HG03432 (cell line): ENCODE measurements at regions not wholly inside any gene's neighbourhood (a gene's known extent, or its start where the extent isn't known, plus 50 kb on each side); places are given as distances from the start of the nearest gene placed in this dataset.
"Not testable (repeated sequence)": the region's sequence is repeated elsewhere in the genome, so short reads cannot be mapped to it uniquely, and the experiment has no call there.

ENCODE experiments used
- ATAC-seq: cut with Tn5 transposase; IDR thresholded peaks from one replicate; pipeline ENCODE4 v1.9.1; 2021; ENCODE audit warnings: mild to moderate bottlenecking, moderate library complexity; ENCODE audit not compliant: unreplicated experiment

DNA sequence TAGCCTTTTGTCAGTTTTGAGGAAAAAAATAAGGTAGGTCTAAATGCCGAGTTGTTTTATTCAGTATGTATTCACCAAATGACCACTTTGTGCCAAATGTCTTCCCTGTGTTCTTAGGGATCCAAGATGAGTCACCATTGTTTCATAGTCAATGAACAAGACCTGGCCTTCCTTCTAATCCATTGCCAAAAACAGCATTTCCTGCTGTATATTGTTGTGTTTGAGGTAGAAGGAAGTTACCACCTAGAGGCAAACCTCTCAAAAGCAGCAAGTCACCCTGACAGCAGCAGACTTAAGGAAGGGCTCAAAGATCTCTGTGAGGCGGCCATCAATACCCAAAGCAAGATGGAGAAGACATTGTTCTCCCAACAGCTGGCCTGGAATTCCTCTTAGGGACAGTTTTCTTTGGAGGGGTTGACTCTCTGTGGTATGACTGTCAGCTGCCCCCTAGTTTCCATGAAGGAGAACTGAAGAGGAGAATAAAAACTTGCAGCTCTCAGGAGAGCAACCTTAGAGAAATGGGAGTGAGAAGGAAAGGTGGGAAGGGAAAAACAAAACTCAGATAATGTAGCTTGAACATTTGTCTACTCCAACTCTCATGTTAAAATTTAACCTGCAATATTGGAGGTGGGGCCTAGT is 328.3 kb downstream of the LRATD1 start:
- ATAC-seq: no peak

DNA sequence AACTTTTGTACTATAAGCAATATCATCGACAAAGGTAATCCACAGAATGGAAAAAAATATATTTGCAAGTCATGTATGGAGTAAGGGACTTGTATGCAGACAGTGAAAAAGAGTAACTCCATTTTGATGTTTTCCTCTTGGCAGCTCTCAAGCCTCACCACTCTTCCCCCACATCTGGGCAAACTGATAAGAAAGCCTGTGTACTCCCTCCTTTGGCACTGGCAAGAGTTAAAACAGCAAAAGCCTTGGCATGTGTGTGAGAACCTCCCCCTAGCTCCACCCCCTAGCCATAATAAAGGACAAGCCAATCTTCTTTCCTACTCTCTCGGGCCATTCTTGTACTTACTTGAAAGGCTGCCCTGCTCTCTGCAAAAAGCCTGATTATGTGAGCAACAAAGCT is 335.2 kb downstream of the LRATD1 start:
- ATAC-seq: no peak

GRCh38 chr2:14975381-14975780 is 342.9 kb downstream of the LRATD1 start:
- ATAC-seq: no peak

DNA sequence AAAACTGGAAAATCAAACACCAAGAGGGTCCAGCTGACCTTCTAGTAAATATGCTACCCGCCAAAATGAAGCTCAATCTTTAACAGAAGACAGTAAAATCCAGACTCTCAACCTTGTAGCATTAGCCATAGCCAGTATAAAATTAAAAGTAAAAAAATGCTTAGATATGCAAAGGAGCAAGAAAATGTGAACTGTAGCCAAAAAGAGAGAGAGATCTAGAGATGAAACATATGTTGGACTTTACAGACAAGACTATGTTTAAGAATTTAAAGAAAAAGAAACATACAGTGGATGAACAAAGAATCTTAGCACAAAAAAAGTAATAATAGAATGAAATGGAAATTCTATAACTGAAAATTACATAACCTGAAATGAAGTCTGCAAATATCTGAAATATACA is 344.5 kb downstream of the LRATD1 start:
- ATAC-seq: no peak

DNA sequence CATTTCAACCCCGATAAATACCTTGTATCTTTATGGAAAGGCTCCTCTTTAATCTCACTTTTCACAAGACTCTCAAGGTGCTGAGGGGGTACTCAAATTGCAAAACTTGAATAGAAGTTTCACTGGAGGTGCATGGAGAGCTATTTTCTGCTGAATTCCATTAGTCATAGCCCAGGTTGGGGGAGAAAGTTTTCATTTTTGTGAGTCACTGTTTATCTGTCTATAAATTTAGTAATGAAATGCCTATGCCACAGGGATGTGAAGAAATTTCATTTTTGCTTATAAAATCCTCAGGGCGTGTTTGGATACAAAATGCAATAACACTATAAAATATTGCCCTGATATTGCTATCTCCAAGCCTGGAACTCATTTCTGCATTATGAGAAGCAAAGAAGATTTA is 346.3 kb downstream of the LRATD1 start:
- no peak for ATAC-seq

DNA sequence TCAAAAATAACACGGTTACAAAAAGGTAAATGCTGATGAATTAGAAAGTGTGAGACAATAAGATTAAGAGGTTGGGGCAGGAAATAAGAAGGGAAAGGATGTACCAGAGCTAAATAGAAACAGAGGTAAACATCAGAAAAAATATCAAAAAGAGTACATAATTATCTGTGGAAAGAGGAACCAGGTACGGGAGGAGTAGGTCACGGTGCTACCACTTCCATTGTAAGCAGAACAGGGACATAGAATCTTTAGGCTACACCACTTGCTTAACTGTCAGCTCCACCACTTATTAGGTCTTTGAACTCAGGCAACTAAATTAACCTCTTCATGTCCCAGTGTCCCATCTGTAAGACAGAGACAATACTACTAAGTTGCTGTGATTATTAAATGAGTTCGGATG is 350.3 kb downstream of the LRATD1 start:
- ATAC-seq: no peak

- ATAC-seq: no peak
These were observed 356.1 kb downstream of the LRATD1 start for GRCh38 chr2:14988600-14988999.

- no peak for ATAC-seq
These were observed 359.2 kb downstream of the LRATD1 start for GRCh38 chr2:14991723-14992122.

DNA sequence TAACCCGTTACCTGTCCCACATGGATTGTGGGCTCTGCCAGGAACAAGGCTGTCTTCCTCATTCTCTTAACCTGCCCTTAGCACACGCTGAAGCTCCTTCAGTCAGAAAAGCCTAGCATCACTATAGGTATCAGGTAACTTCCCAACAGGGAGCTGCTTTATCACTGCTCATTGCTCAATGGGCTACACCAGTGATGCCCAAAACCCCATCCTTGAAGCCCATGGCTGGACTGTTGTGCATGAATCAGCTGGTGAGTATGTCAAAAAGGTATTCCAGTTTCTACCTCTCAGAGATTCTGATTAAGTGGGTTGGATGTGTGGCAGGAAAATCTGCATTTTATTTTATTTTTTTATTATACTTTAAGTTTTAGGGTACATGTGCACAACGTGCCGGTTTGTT is 362.2 kb downstream of the LRATD1 start:
- ATAC-seq: no peak

DNA sequence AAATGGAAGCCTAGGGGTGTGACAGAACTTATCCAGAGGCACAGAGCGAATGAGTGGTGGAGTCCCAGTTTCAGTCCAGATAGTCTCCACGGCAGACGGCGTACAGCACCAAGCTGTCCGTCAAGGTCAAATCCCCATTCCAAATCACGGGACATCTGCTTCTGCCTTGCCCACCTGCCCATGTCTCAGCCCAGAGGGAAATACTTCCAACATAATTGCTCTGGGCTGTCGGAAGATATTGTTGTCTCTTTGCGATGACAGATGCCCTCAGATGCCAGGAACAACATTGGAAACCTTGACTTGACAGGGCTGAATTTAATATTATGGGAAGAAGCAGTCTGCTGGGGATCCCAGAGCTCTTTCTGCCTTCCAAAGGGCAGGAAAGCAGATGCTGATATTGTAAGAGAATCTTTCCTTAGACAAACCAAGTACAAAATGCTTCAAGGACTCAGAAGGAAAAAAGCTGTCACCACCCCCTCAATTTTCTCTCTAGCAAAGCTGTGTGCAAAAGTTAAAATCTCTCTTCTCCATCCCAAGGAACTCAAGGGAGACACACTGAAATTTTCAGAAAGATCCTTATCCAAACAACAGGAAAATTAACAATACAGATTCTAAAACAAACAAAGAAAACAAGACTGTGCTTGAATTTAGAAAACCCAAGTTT is 364.0 kb downstream of the LRATD1 start:
- no peak for ATAC-seq

GRCh38 chr2:14998546-14998945 is 366.0 kb downstream of the LRATD1 start:
- ATAC-seq: no peak

GRCh38 chr2:14999114-14999661 is 366.7 kb downstream of the LRATD1 start:
- ATAC-seq: no peak

DNA sequence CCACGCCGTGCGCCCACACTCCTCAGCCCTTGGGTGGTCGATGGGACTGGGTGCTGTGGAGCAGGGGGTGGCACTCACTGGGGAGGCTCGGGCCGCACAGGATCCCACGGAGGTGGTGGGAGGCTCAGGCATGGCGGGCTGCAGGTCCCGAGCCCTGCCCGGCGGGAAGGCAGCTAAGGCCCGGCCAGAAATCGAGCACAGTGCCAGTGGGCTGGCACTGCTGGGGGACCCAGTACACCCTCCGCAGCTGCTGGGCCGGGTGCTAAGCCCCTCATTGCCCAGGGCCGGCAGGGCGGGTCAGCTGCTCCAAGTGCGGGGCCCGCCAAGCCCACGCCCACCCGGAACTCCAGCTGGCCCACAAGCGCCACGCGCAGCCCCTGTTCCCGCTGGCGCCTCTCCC is 370.0 kb downstream of the LRATD1 start:
- not testable (repeated sequence) for ATAC-seq

DNA sequence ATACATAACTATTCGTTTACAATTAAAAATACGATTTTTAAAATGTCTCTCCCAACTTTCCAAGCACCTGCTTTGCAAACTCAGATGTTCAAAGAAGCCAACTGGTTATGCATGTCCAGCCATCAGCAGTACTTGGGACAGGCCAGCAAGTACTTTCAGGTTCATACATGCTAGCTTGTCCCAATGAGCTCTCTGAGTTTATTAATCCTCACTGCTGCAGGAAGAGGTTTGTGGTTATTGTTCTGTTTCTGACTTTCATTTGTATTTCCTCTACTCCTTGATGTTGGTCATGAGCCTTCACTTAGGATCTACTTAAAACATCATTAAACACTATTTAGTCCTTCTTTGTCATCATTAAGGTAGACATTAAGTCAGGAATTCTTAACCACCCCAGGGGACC is 374.1 kb downstream of the LRATD1 start:
- peak; percentile 68 for ATAC-seq

DNA sequence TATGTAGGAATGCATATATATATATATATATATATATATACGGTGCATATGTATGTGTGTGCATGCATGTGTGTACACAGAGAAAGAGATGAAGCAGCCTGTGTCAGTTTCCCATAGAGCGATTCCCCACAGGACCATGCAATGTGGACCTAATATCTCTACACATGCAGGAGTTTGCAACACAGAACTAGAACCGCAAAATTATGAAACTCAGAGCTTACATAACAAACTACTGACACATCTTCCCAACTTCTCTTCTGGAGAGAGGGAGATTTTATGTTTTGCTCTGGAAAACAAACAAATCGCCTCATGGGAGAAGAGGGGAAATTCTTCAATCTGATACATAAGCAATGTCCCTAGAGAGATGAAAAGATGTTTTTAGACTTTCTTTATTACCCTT is 377.2 kb downstream of the LRATD1 start:
- ATAC-seq: no peak

GRCh38 chr2:15010346-15010745 is 377.8 kb downstream of the LRATD1 start:
- no peak for ATAC-seq

DNA sequence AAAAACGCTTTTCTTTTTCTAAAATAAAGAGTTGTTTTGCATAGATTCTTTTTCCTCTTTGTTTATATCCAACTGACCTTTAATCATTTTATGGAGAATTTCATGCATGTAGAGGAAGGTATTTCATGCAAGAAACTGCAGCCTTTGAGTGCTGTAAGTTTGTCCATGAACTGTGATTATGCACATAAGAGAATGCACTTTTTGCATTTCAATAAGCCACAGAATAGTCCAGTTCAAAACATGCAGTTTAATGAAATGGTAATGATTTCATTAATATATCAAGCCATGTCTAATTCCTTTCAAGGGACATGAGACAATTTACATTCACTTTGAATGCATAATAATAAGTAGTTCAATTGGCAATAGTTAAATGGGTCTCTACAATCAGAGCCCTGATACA is 386.3 kb downstream of the LRATD1 start:
- ATAC-seq: no peak

DNA sequence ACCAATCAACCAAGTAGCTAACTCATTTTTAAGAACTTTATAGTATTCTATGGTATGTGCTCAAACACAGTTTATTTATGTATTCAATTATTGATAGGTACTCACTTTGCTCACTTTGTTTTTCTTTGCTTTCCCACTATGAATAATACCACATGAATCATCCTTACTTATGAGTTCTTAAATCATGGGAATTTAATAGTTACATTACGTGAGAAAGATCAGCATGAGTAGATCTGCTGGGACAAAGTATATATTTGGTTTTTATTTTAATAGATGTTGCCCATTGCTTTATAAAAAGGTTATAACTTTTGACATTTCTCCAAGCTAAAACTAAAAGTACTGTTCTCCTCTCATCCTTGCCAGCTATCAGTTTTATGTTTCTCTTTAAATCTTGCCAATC is 390.7 kb downstream of the LRATD1 start:
- ATAC-seq: no peak

GRCh38 chr2:15028406-15028805 is 395.9 kb downstream of the LRATD1 start:
- no peak for ATAC-seq

DNA sequence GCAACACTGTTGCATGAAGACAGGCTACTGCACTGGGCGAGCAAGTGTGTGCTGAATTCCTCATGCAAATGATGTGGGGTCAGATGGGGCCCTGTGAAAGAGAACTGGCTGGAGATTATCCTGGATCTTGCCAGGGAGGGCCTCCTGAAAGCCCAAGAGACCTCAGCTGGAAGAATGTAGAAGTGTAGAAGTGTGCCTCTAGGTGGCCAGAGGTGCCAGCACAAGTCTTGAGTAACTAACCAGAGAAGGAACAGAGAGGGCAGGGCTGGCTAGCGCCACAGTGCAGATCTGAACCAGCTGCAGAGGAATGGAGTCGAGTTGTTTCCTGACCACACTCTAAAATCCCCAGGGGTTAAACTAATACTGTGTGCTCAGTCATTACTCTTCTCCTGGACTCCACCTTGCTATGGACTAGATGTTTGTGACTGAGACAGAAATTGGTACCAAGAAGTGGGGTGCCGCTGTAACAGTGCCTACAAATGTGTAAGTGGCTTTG is 399.3 kb downstream of the LRATD1 start:
- peak; percentile 95 for ATAC-seq

- no peak for ATAC-seq
These were observed 401.7 kb downstream of the LRATD1 start for GRCh38 chr2:15034246-15034645.

DNA sequence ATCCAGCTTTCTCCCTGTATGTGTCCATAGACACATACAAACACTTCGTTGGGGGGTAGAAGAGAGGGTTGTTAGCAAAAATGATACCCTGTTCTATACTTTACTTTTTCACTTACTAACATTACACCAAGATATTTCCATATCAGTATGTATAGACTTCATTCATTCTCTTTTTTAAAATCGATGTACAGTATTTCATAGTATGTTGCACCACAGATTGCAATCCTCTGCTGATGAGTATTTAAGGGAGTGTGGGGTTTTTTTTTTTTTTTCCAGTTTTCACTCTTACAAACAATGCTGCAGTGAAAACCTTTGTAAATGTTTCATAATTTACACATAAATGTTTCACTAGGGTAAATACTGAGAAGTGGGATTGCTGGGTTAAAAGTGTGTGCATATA is 402.3 kb downstream of the LRATD1 start:
- ATAC-seq: no peak
